ENCODE measurements at regions not wholly inside any gene's neighbourhood (a gene's known extent, or its start where the extent isn't known, plus 50 kb on each side); places are given as distances from the start of the nearest gene placed in this dataset.
"Not testable (repeated sequence)": the region's sequence is repeated elsewhere in the genome, so short reads cannot be mapped to it uniquely, and the experiment has no call there.

DNA sequence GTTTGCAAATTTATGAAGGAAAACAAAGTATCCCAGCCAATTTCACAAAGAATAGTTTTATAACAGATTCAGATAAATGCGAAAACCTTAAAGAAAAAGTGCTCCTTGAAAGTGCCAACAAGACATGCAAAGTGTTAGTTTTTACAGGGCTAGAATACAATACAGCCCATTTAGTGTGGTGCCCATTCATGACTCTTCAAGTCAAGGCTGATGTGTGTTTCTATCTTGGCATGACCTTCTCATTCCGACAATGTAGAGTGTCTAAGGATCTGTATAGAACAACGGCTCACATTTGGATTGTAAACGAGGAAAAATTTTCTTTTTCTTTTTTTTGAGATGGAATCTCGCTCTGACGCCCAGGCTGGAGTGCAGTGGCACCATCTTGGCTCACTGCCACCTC is 205.2 kb upstream of the SEMA6A start:
- no peak for DNase-seq (ENCODE audit: low spot score)

DNA sequence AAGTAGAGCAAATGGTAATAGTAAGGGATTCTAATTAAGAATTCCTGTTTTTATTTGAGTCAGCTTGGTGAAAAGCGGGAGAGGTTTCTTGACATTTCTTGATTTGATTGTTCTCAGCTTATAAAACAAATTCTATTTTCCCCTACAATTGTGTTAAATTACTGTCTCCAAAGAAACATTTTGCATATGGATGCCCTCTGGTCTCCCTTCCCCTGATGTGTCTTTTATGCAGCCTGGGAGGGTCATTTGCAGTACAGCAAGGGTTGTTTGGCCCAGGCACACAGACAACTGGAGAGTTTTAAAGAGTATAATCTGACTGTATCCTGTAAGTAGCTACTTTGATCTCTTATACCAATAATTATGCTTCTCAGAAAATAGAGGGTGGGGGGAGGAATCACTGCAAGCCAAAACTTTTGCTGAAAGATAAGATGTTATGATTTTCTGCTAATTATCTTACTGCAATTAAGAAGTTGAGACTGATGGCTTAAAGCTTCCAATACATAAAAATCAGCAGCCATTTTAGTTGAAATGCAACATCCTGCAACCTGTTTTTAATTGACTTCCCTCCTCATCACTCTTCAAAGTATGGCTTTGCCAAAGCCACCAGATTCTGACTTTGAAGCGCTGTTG is 204.1 kb upstream of the SEMA6A start:
- no peak for DNase-seq (ENCODE audit: low spot score)

DNA sequence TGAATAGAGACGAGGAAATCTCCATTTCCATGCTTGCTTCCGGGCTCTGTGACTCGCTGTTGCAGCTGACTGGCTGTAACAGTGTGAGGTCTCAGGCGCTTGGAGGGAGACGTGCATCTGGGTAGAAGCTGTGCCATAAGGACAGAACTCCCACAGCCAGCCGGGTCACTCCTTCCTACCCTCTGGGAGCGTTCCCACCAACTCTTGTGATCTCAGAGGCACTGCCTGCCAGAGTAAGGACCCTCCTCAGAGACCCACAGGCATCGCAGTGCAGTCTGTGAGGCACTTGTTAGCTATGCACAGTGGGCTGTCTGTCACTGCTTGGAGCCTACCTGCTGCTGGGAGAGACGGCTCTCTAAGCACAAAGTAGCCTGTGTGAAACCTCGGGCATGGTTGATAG is 203.4 kb upstream of the SEMA6A start:
- DNase-seq (ENCODE audit: low spot score) = no peak

DNA sequence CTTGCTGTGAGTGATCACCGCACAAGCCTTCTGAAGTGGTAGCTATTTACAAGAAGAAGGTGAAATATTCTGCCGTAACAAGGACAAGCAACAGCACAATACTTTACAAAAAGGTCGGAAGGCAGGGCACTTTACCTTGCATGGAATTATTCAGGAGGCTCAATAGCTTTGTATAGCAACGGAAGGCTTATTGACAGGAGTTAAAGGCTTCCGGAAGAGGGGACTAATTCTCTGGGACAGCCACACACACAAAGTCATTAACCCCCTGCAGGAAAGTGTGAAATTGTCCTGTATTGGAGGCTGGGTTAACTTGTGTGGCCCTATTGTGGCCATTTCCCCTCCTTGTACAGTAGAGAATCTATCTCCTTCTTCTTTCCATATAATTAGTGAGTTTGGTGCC is 199.3 kb upstream of the SEMA6A start:
- DNase-seq (ENCODE audit: low spot score) = no peak

GRCh38 chr5:116772806-116773205 is 198.2 kb upstream of the SEMA6A start:
- DNase-seq (ENCODE audit: low spot score) = no peak

GRCh38 chr5:116772152-116772501 is 197.5 kb upstream of the SEMA6A start:
- no peak for DNase-seq (ENCODE audit: low spot score)

DNA sequence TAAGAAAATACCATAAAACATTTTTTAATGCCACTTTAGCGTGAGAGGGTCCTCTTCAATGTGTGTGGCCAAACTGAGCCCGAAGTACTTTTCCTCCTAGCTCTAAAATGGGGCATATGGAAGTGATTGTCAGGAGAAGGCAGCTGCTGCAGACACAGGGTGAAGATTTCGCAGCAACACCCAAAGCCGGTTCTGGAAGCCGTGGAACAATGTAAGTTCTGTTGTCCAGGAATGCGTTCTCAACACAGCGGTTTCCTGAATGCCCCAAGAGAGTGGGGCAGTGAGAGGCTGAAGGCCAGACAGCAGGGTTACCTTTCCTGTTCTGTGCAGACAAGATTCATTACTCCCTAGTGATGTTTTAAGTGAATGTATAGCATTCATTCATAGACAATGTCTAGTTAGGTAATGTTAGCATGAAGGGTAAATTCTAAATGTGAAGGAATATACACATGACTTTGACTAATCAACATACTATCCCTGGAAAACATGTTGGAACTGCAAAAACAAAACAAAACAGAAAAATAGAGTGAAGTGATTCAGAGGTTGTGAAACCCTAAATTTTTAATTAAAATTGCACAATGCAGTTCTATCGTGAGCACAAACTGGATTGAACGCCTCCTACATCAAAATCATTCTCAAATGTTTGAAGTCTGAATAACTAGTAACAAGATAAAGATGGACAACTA is 197.0 kb upstream of the SEMA6A start:
- DNase-seq (ENCODE audit: low spot score) = no peak

GRCh38 chr5:116769953-116770352 is 195.3 kb upstream of the SEMA6A start:
- not testable (repeated sequence) for DNase-seq (ENCODE audit: low spot score)

DNA sequence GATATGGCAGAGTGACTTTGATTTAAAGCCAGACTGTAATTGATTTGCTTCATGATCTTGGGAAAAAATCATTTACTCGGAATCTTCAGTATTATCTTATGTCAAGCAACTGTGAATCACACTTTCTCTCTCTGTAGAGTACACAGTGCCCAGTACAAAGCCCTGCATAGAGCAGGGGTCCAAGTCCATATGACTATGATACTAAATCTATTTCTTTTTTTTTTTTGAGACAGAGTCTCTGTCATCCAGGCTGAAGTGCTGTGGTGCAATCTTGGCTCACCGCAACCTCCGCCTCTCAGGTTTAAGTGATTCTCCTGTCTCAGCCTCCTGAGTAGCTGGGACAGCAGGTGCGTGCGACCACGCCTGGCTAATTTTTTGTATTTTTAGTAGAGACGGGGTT is 194.8 kb upstream of the SEMA6A start:
- no peak for DNase-seq (ENCODE audit: low spot score)

GRCh38 chr5:116766470-116766947 is 191.9 kb upstream of the SEMA6A start:
- no peak for DNase-seq (ENCODE audit: low spot score)

DNA sequence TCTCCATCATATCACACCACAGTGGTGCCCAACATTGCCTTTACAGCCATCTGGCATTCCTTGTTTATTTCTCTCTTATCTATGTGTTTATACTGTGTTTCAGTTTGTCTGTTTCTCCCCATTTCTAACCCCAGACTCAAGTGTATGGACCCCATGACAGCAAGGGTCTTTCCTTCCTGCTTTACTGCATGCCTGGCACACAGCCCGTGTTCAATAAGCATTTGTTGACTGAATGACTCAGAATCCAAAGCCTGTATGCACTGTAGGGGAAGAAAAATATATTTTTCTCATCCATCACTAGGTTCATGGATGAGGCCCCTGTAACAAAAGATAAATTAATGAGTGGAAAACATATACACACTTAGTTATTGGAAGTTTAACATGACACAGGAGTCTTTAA is 190.8 kb upstream of the SEMA6A start:
- no peak for DNase-seq (ENCODE audit: low spot score)

- DNase-seq (ENCODE audit: low spot score) = no peak
Measured at GRCh38 chr5:116764941-116765340, 190.3 kb upstream of the SEMA6A start.

- no peak for DNase-seq (ENCODE audit: low spot score)
Measured at GRCh38 chr5:116763987-116764866, 189.6 kb upstream of the SEMA6A start.

GRCh38 chr5:116759860-116760640 is 185.4 kb upstream of the SEMA6A start:
- no peak for DNase-seq (ENCODE audit: low spot score)

DNA sequence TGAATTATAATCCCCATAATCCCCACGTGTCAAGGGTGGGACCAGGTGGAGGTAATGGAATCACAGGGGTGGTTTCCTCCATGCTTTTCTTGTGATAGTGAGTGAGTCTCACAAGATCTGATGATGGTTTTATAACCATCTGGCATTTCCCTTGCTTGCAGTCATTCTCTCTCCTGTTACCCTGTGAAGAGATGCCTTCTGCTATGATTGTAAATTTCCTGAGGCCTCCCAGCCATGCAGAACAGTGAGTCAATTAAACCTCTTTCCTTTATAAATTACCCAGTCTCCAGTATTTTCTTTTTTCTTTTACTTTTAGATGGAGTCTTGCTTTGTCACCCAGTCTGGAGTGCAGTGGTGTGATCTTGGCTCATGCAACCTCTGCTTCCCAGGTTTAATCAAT is 182.7 kb upstream of the SEMA6A start:
- no peak for DNase-seq (ENCODE audit: low spot score)

DNA sequence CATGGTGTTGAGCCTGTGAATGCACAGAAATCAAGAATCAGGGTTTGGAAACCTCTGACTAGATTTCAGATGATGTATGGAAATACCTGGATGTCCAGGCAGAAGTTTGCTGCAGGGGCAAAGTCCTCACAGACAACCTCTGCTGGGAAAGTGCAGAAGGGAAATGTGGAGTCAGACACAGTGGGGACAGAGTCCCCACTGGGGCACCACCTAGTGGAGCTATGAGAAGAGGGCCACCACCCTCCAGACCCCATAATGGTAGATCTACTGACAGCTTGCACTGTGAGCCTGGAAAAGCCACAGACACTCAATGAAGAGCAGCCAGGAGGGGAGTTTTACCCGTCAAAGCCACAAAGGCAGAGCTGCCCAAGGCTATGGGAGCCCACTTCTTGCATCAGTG is 181.9 kb upstream of the SEMA6A start:
- DNase-seq (ENCODE audit: low spot score) = no peak

DNA sequence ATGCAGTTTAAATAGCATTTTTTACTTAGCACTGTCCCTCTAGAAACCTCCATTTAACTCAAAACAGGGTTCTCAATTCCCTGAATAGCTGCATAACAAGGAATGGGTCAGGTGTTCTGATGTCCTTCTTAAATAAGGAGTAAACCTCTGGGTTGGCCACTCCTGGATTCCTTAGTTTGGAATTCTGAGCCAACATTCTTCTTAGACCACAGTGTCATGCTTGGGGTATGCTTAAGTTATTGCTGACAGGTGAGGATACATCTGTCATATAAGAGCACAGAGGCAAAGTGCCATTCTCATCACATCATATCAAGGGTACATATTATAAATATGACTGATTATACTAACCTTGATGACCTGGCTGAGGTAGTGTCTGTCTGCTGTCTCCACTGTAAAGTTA is 179.9 kb upstream of the SEMA6A start:
- no peak for DNase-seq (ENCODE audit: low spot score)

DNA sequence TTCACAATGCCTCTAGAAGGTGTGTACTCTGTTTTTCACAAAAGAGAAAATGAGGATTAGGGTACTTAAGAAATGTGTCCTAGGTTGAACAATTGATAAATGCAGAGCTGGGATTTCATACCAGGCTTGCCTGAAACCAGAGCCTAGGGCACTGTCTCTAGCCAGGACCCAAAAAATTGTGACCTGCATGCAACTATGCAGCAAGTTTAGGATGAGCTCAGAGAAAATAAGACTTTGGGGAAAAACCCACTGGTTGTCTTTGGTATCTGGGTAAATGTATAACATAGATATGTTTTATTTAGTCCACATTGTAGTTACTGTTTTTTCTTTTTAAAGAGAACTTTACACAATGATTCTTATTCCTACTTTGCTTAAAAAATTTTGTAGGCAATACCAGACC is 177.1 kb upstream of the SEMA6A start:
- DNase-seq (ENCODE audit: low spot score) = no peak

GRCh38 chr5:116750631-116751580 is 176.3 kb upstream of the SEMA6A start:
- no peak for DNase-seq (ENCODE audit: low spot score)

DNA sequence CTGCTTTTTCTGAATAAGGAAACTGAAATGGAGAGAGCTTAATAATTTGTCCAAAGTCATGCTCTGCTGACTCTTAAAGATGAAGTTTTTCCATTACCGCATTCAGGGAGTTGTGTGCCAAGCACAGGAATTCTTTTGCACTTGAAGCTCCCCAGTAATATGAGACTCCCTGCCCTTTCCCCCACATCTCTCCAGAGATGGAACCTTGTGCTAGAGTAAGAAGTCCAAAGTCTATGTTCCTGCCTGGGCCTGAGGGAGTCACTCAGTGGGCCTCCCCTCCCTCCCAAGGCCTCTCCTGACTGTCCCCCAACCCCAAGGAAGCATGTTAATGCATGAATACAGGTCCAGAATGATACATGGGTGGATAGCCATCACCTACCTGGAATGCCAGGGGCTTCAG is 173.3 kb upstream of the SEMA6A start:
- DNase-seq (ENCODE audit: low spot score) = no peak

- no peak for DNase-seq (ENCODE audit: low spot score)
Measured at GRCh38 chr5:116746668-116747067, 172.0 kb upstream of the SEMA6A start.
